ENCODE measurements at regions not wholly inside any gene's neighbourhood (a gene's known extent, or its start where the extent isn't known, plus 50 kb on each side); places are given as distances from the start of the nearest gene placed in this dataset.

GRCh38 chr3:76582632-76583378, 457.1 kb upstream of the ROBO2 start:
- Histone ChIP-seq H3K4me3 (replicated peaks; ENCODE audit: insufficient read depth, low read length) (no peak overlapping the region), H3K27me3 (ENCODE audit: insufficient read depth, poor library complexity, severe bottlenecking) (no peaks in the 10 kb centered on the region), H3K27ac (replicated peaks) (no peak overlapping the region)
- no peak for DNase-seq (ENCODE audit: low read depth in 1 of 2, low spot score in 1 of 2)
- TF ChIP-seq REST (IDR thresholded peaks at IDR 0.05; ENCODE audit: insufficient replicate concordance, low read depth) (no peak), CTCF (IDR thresholded peaks at IDR 0.05; ENCODE audit: insufficient read depth, low read length) (no peak), POLR2AphosphoS5 (IDR thresholded peaks at IDR 0.05; ENCODE audit: low read depth) (no peak), GABPA (IDR thresholded peaks at IDR 0.05; ENCODE audit: low read depth) (no peak), SPI1 (IDR thresholded peaks at IDR 0.05; ENCODE audit: borderline replicate concordance, low read depth) (no peak)

- Histone ChIP-seq H3K4me3 (replicated peaks; ENCODE audit: insufficient read depth, low read length) (no peak overlapping the region), H3K27ac (replicated peaks) (no peak overlapping the region), H3K27me3 (ENCODE audit: insufficient read depth, poor library complexity, severe bottlenecking) (no peaks in the 10 kb centered on the region)
- no peak for DNase-seq (ENCODE audit: low read depth in 1 of 2, low spot score in 1 of 2)
- peak; percentile 60 for TF ChIP-seq CTCF (IDR thresholded peaks at IDR 0.05; ENCODE audit: insufficient read depth, low read length)
- no peak for TF ChIP-seq REST (IDR thresholded peaks at IDR 0.05; ENCODE audit: insufficient replicate concordance, low read depth)
These were observed 454.0 kb upstream of the ROBO2 start for GRCh38 chr3:76585794-76586392.

- DNase-seq (ENCODE audit: low read depth in 1 of 2, low spot score in 1 of 2), result no peak
- TF ChIP-seq GABPA (IDR thresholded peaks at IDR 0.05; ENCODE audit: low read depth) (no peak), POLR2AphosphoS5 (IDR thresholded peaks at IDR 0.05; ENCODE audit: low read depth) (no peak), SPI1 (IDR thresholded peaks at IDR 0.05; ENCODE audit: borderline replicate concordance, low read depth) (no peak), CTCF (IDR thresholded peaks at IDR 0.05; ENCODE audit: insufficient read depth, low read length) (no peak), REST (IDR thresholded peaks at IDR 0.05; ENCODE audit: insufficient replicate concordance, low read depth) (no peak)
- H3K27me3 ChIP-seq (ENCODE audit: insufficient read depth, poor library complexity, severe bottlenecking), result no peaks in the 10 kb centered on the region
- no peak overlapping the region for H3K27ac ChIP-seq (replicated peaks)
- H3K4me3 ChIP-seq (replicated peaks; ENCODE audit: insufficient read depth, low read length), result no peak overlapping the region
These were observed 453.4 kb upstream of the ROBO2 start for GRCh38 chr3:76586471-76586870.

All from HL-60 (cell line).